ENCODE measurements at regions not wholly inside any gene's neighbourhood (a gene's known extent, or its start where the extent isn't known, plus 50 kb on each side); places are given as distances from the start of the nearest gene placed in this dataset.

DNA sequence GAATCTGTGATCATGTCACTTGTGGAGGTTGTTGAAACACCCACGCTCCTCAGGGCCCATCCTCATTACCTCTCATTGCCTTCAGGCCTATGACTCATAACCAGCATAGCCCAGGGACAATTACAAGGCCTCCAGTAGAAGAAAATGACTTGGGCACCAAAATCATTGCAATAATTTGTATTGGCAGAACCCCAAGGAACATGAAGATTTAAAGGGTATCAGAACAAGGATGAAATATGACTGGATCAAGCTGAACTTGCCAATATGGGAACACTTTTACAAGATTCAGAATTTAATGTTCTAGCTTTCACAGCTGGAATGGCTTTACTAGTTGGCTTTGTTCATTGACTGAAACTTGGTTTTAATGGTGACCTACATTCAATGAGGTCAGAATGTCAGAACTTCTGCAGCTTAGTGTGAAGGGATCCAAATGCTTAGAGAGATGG lies 156.4 kb downstream of the COPS8 start:
- Histone ChIP-seq H3K14ac (ENCODE audit: low read length) (no peak overlapping the region), H3K4me1 (ENCODE audit: control insufficient read depth in 1 of 2, insufficient read depth in 2 of 2, low read length in 2 of 2) (no peaks in the 10 kb centered on the region), H3K27ac (ENCODE audit: low read depth, low read length) (no peak overlapping the region), H4K91ac (ENCODE audit: low read depth, low read length) (no peak overlapping the region), H3K9ac (ENCODE audit: low read length) (no peak overlapping the region), H4K12ac (ENCODE audit: low read depth, low read length) (no peak overlapping the region), H3K79me1 (ENCODE audit: low read length) (peaks cover 4% of the 10 kb centered on the region), H3K4ac (ENCODE audit: low read depth, low read length) (no peak overlapping the region), H3K36me3 (ENCODE audit: control insufficient read depth in 1 of 2, insufficient read depth in 2 of 2, low read length in 2 of 2) (peaks cover 0 to 4% of the 10 kb centered on the region in 2 experiments), H3K23ac (ENCODE audit: low read length) (no peak overlapping the region), H3K79me2 (ENCODE audit: control insufficient read depth, insufficient read depth, low read length, poor library complexity) (no peaks in the 10 kb centered on the region), H2BK5ac (ENCODE audit: low read depth, low read length, poor library complexity) (no peak overlapping the region), H3K4me3 (ENCODE audit: low read depth, low read length) (no peak overlapping the region), H2AFZ (ENCODE audit: insufficient read depth, low read length, poor library complexity) (no peak overlapping the region), H3K9me3 (ENCODE audit: insufficient read depth, low read depth, low read length) (peaks cover 7% of the 10 kb centered on the region), H4K8ac (ENCODE audit: low read depth, low read length) (no peak overlapping the region), H2AK5ac (ENCODE audit: low read length) (no peak overlapping the region), H2BK120ac (ENCODE audit: insufficient read depth, low read length, poor library complexity) (no peak overlapping the region), H3K18ac (ENCODE audit: low read length) (no peak overlapping the region), H3K4me2 (ENCODE audit: low read length) (no peak overlapping the region), H2BK12ac (ENCODE audit: low read length) (peak overlapping the region; percentile 78), H3K27me3 (ENCODE audit: insufficient read depth, low read length) (no peaks in the 10 kb centered on the region)
- peak; percentile 59 to 76 for DNase-seq
- WGBS (ENCODE audit: extremely low coverage, insufficient coverage, insufficient read length) = no CpG with 5 or more reads among the region's 1 CpG

DNA sequence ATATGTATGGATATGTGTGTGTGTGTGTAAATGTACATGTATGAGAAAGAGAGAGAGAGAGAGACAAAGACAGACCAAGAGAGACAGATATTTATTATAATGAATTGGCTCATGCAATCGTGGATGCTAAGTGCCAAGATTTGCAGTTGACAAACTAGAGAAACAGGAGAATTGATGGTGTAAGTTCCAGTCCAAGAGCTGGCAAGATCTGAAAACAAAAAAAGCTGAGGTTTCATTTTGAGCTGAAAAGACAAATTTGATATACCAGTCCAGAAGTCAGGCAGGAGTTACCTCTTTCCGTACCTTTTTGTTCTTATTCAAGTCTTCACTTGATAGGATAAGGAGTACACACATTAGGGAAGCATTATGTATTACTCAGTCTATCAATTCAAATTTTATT lies 157.8 kb downstream of the COPS8 start:
- H3K36me3 ChIP-seq (ENCODE audit: control insufficient read depth in 1 of 2, insufficient read depth in 2 of 2, low read length in 2 of 2) = peaks cover 0 to 4% of the 10 kb centered on the region in 2 experiments
- H2BK120ac ChIP-seq (ENCODE audit: insufficient read depth, low read length, poor library complexity) = no peak overlapping the region
- no peak overlapping the region for H3K9ac ChIP-seq (ENCODE audit: low read length)
- no peaks in the 10 kb centered on the region for H3K79me2 ChIP-seq (ENCODE audit: control insufficient read depth, insufficient read depth, low read length, poor library complexity)
- H4K12ac ChIP-seq (ENCODE audit: low read depth, low read length) = no peak overlapping the region
- H3K4ac ChIP-seq (ENCODE audit: low read depth, low read length) = no peak overlapping the region
- H3K27ac ChIP-seq (ENCODE audit: low read depth, low read length) = no peak overlapping the region
- DNase-seq = no peak
- no peak overlapping the region for H3K4me3 ChIP-seq (ENCODE audit: low read depth, low read length)
- H3K79me1 ChIP-seq (ENCODE audit: low read length) = peaks cover 4% of the 10 kb centered on the region
- H4K91ac ChIP-seq (ENCODE audit: low read depth, low read length) = no peak overlapping the region
- H3K9me3 ChIP-seq (ENCODE audit: insufficient read depth, low read depth, low read length) = peaks cover 7% of the 10 kb centered on the region
- H2AFZ ChIP-seq (ENCODE audit: insufficient read depth, low read length, poor library complexity) = no peak overlapping the region
- no peak overlapping the region for H3K14ac ChIP-seq (ENCODE audit: low read length)
- H2BK12ac ChIP-seq (ENCODE audit: low read length) = no peak overlapping the region
- H4K8ac ChIP-seq (ENCODE audit: low read depth, low read length) = no peak overlapping the region
- H3K4me1 ChIP-seq (ENCODE audit: control insufficient read depth in 1 of 2, insufficient read depth in 2 of 2, low read length in 2 of 2) = no peaks in the 10 kb centered on the region
- H3K23ac ChIP-seq (ENCODE audit: low read length) = no peak overlapping the region
- no CpG with 5 or more reads among the region's 2 CpGs for WGBS (ENCODE audit: extremely low coverage, insufficient coverage, insufficient read length)
- H3K4me2 ChIP-seq (ENCODE audit: low read length) = no peak overlapping the region
- H2AK5ac ChIP-seq (ENCODE audit: low read length) = no peak overlapping the region
- no peak overlapping the region for H2BK5ac ChIP-seq (ENCODE audit: low read depth, low read length, poor library complexity)
- H3K27me3 ChIP-seq (ENCODE audit: insufficient read depth, low read length) = no peaks in the 10 kb centered on the region
- H3K18ac ChIP-seq (ENCODE audit: low read length) = no peak overlapping the region

DNA sequence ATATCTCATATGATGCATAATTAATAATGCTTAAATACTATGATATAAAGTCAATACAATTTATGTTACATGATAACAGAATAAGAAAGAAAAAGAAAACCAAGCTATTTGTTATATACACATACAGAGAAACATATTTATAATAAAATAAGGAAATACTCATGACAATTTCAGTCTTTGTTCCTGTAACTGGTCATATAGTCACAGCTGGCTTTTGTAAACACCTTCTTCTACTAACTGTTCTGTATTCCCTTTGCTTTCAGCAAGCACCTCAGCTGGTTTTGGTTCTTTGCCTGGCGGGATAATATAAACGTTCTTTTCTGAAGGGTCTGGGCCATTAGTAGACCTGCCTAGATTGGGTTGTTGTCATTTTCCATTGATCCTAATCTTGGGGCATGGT lies 158.5 kb downstream of the COPS8 start:
- Histone ChIP-seq H4K12ac (ENCODE audit: low read depth, low read length) (no peak overlapping the region), H3K27me3 (ENCODE audit: insufficient read depth, low read length) (no peaks in the 10 kb centered on the region), H3K4ac (ENCODE audit: low read depth, low read length) (no peak overlapping the region), H4K91ac (ENCODE audit: low read depth, low read length) (no peak overlapping the region), H2AK5ac (ENCODE audit: low read length) (no peak overlapping the region), H3K79me2 (ENCODE audit: control insufficient read depth, insufficient read depth, low read length, poor library complexity) (no peaks in the 10 kb centered on the region), H3K79me1 (ENCODE audit: low read length) (peaks cover 7% of the 10 kb centered on the region), H3K4me1 (ENCODE audit: control insufficient read depth in 1 of 2, insufficient read depth in 2 of 2, low read length in 2 of 2) (no peaks in the 10 kb centered on the region), H3K4me2 (ENCODE audit: low read length) (no peak overlapping the region), H3K4me3 (ENCODE audit: low read depth, low read length) (no peak overlapping the region), H2BK120ac (ENCODE audit: insufficient read depth, low read length, poor library complexity) (no peak overlapping the region), H3K23ac (ENCODE audit: low read length) (no peak overlapping the region), H3K14ac (ENCODE audit: low read length) (no peak overlapping the region), H2AFZ (ENCODE audit: insufficient read depth, low read length, poor library complexity) (no peak overlapping the region), H3K27ac (ENCODE audit: low read depth, low read length) (no peak overlapping the region), H3K18ac (ENCODE audit: low read length) (no peak overlapping the region), H2BK5ac (ENCODE audit: low read depth, low read length, poor library complexity) (no peak overlapping the region), H2BK12ac (ENCODE audit: low read length) (no peak overlapping the region), H3K9ac (ENCODE audit: low read length) (no peak overlapping the region), H3K36me3 (ENCODE audit: control insufficient read depth in 1 of 2, insufficient read depth in 2 of 2, low read length in 2 of 2) (peaks cover 0 to 4% of the 10 kb centered on the region in 2 experiments), H4K8ac (ENCODE audit: low read depth, low read length) (no peak overlapping the region), H3K9me3 (ENCODE audit: insufficient read depth, low read depth, low read length) (peaks cover 7% of the 10 kb centered on the region)
- no CpG with 5 or more reads among the region's 2 CpGs for WGBS (ENCODE audit: extremely low coverage, insufficient coverage, insufficient read length)
- no peak for DNase-seq

DNA sequence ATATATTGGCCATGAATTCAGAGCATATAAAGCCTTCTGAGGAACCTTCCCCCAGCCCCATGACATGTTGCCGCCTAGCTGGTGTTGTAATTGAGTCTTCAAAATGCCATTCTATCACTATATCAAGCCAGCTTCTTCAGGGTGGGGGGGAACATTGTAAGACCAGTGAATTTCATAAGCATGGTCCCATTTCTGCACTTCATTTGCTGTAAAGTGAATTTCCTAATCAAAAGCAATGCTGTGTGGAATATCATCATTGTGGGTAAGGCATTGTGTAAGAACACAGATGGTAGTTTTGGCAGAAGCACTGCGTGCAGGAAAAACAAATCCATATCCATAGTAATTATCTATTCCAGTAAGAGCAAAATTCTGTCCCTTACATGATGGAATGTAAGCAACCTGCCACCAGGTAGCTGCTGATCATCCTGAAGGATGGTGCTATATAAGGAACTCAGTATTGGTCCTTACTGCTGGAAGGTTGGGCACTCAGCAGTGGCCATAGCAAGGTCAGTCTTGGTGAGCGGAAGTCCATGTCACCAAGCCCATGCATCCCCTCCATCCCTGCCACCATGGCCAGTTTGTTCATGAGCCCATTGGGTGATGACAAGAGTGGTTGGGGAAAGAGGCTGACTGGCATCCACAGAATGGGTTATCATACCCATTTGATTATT lies 159.4 kb downstream of the COPS8 start:
- no peak overlapping the region for H4K8ac ChIP-seq (ENCODE audit: low read depth, low read length)
- no peak overlapping the region for H3K4me3 ChIP-seq (ENCODE audit: low read depth, low read length)
- H4K91ac ChIP-seq (ENCODE audit: low read depth, low read length) = no peak overlapping the region
- H3K36me3 ChIP-seq (ENCODE audit: control insufficient read depth in 1 of 2, insufficient read depth in 2 of 2, low read length in 2 of 2) = peaks cover 0 to 1% of the 10 kb centered on the region in 2 experiments
- H3K9ac ChIP-seq (ENCODE audit: low read length) = no peak overlapping the region
- H2AFZ ChIP-seq (ENCODE audit: insufficient read depth, low read length, poor library complexity) = no peak overlapping the region
- H2BK12ac ChIP-seq (ENCODE audit: low read length) = peak overlapping the region; percentile 27
- H2BK120ac ChIP-seq (ENCODE audit: insufficient read depth, low read length, poor library complexity) = no peak overlapping the region
- H2AK5ac ChIP-seq (ENCODE audit: low read length) = no peak overlapping the region
- peaks cover 4% of the 10 kb centered on the region for H3K79me1 ChIP-seq (ENCODE audit: low read length)
- no peak overlapping the region for H3K27ac ChIP-seq (ENCODE audit: low read depth, low read length)
- no peak overlapping the region for H3K23ac ChIP-seq (ENCODE audit: low read length)
- no peak overlapping the region for H3K18ac ChIP-seq (ENCODE audit: low read length)
- no peak overlapping the region for H4K12ac ChIP-seq (ENCODE audit: low read depth, low read length)
- WGBS (ENCODE audit: extremely low coverage, insufficient coverage, insufficient read length) = no CpG with 5 or more reads among the region's 3 CpGs
- no peak overlapping the region for H3K14ac ChIP-seq (ENCODE audit: low read length)
- H3K4me1 ChIP-seq (ENCODE audit: control insufficient read depth in 1 of 2, insufficient read depth in 2 of 2, low read length in 2 of 2) = no peaks in the 10 kb centered on the region
- DNase-seq = no peak
- peaks cover 4% of the 10 kb centered on the region for H3K9me3 ChIP-seq (ENCODE audit: insufficient read depth, low read depth, low read length)
- no peak overlapping the region for H2BK5ac ChIP-seq (ENCODE audit: low read depth, low read length, poor library complexity)
- H3K4me2 ChIP-seq (ENCODE audit: low read length) = no peak overlapping the region
- no peaks in the 10 kb centered on the region for H3K79me2 ChIP-seq (ENCODE audit: control insufficient read depth, insufficient read depth, low read length, poor library complexity)
- H3K4ac ChIP-seq (ENCODE audit: low read depth, low read length) = no peak overlapping the region
- H3K27me3 ChIP-seq (ENCODE audit: insufficient read depth, low read length) = no peaks in the 10 kb centered on the region
